ENCODE measurements at regions not wholly inside any gene's neighbourhood (a gene's known extent, or its start where the extent isn't known, plus 50 kb on each side); places are given as distances from the start of the nearest gene placed in this dataset.

DNA sequence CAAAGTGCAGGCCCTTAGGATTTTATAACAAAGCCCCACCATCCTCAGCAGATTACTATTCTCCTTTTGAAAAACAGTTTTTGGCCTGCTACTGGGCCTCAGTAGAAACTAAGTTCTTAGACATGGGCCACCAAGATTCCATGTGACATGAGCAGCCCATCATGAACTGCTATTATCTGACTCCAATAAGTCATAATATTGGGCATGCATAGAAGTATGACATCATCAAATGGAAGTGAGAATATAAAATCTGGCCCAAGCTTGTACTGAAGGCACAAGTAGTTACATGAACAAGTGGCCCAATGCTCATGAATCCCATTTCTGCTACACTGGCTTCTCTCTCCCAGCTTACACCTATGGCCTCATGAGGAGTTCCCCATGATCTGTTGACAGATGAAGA, 404.8 kb downstream of the EPHA5 start:
- no peak for TF ChIP-seq ZFX (IDR thresholded peaks at IDR 0.05)
- TF ChIP-seq, protein P1, sequence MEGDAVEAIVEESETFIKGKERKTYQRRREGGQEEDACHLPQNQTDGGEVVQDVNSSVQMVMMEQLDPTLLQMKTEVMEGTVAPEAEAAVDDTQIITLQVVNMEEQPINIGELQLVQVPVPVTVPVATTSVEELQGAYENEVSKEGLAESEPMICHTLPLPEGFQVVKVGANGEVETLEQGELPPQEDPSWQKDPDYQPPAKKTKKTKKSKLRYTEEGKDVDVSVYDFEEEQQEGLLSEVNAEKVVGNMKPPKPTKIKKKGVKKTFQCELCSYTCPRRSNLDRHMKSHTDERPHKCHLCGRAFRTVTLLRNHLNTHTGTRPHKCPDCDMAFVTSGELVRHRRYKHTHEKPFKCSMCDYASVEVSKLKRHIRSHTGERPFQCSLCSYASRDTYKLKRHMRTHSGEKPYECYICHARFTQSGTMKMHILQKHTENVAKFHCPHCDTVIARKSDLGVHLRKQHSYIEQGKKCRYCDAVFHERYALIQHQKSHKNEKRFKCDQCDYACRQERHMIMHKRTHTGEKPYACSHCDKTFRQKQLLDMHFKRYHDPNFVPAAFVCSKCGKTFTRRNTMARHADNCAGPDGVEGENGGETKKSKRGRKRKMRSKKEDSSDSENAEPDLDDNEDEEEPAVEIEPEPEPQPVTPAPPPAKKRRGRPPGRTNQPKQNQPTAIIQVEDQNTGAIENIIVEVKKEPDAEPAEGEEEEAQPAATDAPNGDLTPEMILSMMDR (conservative IDR thresholded peaks at IDR 0.05), result no peak
- H3K27ac ChIP-seq, result no peak overlapping the region

DNA sequence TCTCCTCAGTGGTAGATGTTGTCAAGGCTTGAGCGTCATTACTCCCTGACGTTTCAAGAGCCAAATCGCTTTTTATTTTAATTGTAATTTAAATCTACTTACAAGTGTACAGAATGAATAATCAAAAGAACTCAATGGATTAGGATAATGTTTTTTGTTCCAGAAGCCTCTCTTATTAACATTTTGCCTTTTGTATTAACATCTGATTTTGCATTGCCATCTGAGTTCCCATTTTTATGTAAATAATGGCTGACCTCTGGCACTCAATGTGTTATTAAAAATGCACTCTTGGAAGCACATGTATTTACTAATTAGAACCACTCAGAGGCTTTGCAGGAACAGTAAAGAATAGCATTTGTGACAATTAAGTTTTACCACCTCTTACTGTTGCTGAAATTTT, 411.0 kb downstream of the EPHA5 start:
- no peak for TF ChIP-seq ZFX (IDR thresholded peaks at IDR 0.05)
- TF ChIP-seq, protein P1 (conservative IDR thresholded peaks at IDR 0.05), result no peak
- no peak overlapping the region for H3K27ac ChIP-seq

DNA sequence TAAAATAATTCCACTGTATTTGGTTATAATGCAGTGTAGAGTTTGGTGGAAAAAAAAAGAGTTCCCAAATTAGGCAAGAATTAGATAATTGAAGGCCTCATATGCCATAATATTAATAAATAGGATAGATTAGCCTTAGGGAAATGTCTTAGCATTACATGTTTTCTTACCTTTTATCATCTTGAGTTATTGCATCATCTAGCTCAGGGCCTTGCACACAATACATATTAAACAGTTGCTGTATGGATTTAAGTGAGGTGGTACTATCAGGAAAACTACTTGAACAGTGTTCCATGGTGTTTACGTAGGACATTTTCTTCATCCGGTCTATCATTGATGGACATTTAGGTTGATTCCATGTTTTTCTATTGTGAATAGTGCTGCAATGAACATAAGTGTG, 419.4 kb downstream of the EPHA5 start:
- H3K27ac ChIP-seq, result no peak overlapping the region
- TF ChIP-seq, protein P1 (conservative IDR thresholded peaks at IDR 0.05), result no peak
- no peak for TF ChIP-seq ZFX (IDR thresholded peaks at IDR 0.05)

DNA sequence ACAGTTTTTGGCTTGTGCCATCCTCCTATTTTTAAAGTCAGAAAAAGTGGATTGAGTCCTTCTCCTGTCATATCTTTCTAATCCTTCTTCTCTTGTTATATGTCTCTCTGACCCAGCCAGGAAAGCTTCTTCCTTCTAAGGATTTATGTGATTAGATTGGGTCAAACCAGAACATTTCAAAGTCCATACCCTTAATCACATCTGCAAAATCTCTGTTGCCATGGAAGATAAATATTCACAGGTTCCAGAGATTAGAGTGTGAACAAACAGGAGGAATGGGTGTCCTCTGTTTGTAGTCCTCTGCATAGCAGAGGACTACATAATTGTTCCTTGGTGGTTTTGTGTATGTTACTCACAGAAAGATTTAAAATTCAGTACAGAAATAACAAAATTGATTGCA, 421.2 kb downstream of the EPHA5 start:
- TF ChIP-seq ZFX (IDR thresholded peaks at IDR 0.05), result no peak
- TF ChIP-seq, protein P1 (conservative IDR thresholded peaks at IDR 0.05), result no peak

DNA sequence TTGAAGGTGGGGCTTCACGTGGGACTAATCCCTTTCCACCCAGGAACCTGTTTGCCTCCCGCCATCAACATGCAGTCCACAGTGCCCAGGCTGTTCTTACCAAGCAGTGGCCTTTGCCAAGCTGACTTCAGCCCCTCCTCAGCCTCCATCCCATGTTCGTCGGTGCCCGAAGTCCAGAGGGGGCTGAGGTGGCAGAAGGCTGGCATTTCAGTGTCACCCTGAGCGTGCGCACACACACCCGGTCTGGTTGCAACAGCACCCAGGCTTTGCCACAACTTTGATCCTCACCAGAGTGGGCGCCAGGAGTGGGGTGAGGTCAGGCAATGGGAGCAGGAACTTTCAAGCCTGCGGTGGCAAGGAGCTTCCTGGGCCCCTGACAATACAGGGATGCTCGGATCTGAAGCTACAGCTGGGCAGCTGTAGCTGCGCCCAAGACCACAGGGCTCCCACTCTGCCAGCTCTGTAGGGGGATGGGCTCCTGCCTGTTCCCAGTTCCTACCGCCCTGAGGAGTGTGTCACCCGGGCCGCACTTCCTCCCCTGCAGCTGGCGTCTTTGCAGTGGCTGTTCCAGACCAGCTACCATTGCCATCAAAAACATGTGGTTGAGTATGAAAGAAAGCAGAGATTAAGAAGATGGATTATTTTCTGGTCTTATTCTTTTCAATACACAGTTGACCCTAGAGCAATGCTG, 428.0 kb downstream of the EPHA5 start:
- TF ChIP-seq, protein P1 (conservative IDR thresholded peaks at IDR 0.05), result no peak
- peak overlapping the region; percentile 79 for H3K27ac ChIP-seq

More for the DNA sequence above, 421.2 kb downstream of the EPHA5 start:
- no peak overlapping the region for H3K27ac ChIP-seq

DNA sequence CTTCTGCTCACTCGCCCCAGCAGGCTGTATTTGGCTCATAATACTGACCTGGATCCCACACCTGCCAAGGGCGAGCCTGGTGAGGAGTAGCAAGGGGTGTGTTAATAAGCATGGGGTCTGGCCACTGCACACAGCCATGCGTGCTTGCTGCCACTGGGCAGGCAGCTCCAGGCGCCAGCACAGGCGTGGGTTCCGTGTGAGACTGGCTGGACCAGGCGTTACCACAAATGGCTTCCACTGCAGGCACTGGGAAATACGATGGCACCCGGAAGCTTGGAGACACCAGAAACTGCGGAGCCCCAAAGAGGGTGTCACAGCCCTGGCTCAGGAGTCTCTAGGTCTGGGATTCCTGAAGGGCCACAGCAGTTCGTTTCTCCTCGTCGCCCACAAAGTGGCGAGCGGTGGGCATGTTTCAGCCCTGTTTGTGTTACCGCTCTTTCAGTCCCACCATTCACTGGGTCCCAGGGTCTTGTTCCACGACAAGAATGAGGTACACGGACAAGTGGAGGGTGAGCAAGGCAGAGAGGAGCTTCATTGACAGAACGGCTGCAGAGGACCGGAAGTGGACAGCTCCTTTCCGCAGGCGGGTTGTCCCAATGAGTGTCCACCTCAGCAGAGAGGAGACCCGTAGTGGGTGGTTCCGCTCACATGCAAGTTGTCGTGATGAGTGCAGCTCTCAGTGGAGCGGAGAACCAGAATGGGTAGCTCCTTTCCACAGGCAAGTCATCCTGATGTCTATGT, 428.9 kb downstream of the EPHA5 start:
- TF ChIP-seq ZFX (IDR thresholded peaks at IDR 0.05), result 0 out of 2 replicates have a peak, but pooled peaks have one; percentile 16
- TF ChIP-seq, protein P1 (conservative IDR thresholded peaks at IDR 0.05), result no peak
- peak overlapping the region; percentile 79 for H3K27ac ChIP-seq

DNA sequence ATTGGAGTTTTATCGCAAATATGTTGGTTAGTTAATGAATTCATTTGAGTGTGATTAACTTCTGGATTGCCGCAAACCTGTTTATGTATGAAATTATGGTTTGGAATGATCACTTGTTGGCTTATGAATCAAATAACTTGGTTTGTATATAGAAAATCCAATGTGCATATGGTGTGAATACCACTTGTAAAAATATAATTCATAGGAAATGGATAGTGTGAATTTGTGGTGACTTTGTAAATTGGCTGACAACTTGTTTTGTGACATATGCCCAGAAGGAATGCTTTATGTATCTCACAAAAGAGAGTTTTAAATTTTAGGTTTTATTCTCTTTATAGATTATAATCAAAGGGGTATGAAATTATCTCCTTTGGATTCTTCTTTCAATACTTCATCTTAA, 436.2 kb downstream of the EPHA5 start:
- TF ChIP-seq, protein P1 (conservative IDR thresholded peaks at IDR 0.05), result no peak
- no peak for TF ChIP-seq ZFX (IDR thresholded peaks at IDR 0.05)
- no peak overlapping the region for H3K27ac ChIP-seq
